Upper lobe of left lung (tissue), 4 donors: ENCODE measurements at regions not wholly inside any gene's neighbourhood (a gene's known extent, or its start where the extent isn't known, plus 50 kb on each side); places are given as distances from the start of the nearest gene placed in this dataset.

Experiments
- POLR2A ChIP-seq, 4 donors: fragments of 450-650 bp; IDR thresholded peaks; one replicate each; pipeline ENCODE4 v1.5.1; 2016 to 2017; ENCODE audit warnings: antibody characterized with exemption in 4 of 4, mild to moderate bottlenecking in 2 of 4
- POLR2AphosphoS5 ChIP-seq, 2 donors: sonication (generic); formaldehyde crosslinking; IDR thresholded peaks; one replicate each; pipeline ENCODE4 v1.5.1; 2017; ENCODE audit warnings: antibody characterized with exemption in 2 of 2
- TF ChIP-seq, protein P1 (sequence below), 6 experiments: fragments of 450-650 bp in 4 of 6; fragments of 200-600 bp in 2 of 6; sonication (generic) in 2 of 6; IDR thresholded peaks; one replicate each; pipeline ENCODE4 v1.5.1; 2016 to 2019; ENCODE audit warnings: antibody characterized with exemption in 6 of 6

DNA sequence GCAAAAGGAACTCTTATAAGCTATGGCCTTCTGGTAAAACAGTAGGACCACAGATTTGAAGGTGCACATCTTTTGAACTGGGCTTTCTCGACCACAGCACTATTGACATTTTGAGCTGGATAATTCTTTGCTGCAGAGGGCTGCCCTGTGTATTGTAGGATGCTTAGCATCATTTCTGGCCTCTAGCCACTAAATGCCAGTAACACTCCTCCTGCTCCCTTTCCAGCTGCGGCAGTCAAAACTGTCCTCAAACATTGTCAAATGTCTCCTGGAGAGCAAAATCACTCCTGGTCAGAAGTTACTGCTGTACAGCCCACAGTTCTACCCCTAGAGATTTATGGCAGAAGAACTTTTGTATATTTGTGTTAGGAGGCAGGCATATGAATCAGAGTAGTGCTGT lies 836.7 kb downstream of the PLA2G4A start:
- TF ChIP-seq, protein P1, sequence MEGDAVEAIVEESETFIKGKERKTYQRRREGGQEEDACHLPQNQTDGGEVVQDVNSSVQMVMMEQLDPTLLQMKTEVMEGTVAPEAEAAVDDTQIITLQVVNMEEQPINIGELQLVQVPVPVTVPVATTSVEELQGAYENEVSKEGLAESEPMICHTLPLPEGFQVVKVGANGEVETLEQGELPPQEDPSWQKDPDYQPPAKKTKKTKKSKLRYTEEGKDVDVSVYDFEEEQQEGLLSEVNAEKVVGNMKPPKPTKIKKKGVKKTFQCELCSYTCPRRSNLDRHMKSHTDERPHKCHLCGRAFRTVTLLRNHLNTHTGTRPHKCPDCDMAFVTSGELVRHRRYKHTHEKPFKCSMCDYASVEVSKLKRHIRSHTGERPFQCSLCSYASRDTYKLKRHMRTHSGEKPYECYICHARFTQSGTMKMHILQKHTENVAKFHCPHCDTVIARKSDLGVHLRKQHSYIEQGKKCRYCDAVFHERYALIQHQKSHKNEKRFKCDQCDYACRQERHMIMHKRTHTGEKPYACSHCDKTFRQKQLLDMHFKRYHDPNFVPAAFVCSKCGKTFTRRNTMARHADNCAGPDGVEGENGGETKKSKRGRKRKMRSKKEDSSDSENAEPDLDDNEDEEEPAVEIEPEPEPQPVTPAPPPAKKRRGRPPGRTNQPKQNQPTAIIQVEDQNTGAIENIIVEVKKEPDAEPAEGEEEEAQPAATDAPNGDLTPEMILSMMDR (IDR thresholded peaks at IDR 0.05) = no peak
- TF ChIP-seq POLR2A (IDR thresholded peaks at IDR 0.05) = no peak
- no peak for TF ChIP-seq POLR2AphosphoS5 (IDR thresholded peaks at IDR 0.05)
